ENCODE measurements at regions not wholly inside any gene's neighbourhood (a gene's known extent, or its start where the extent isn't known, plus 50 kb on each side); places are given as distances from the start of the nearest gene placed in this dataset.
"Not testable (repeated sequence)": the region's sequence is repeated elsewhere in the genome, so short reads cannot be mapped to it uniquely, and the experiment has no call there.

GRCh38 chr5:101080462-101081240 is 177.6 kb upstream of the ST8SIA4 start:
- intact Hi-C loops (cut with DNase I; ENCODE audit: low total_unique reads): no loop called here
- no peak for TF ChIP-seq POLR2A (IDR thresholded peaks at IDR 0.05)
- TF ChIP-seq CTCF (IDR thresholded peaks at IDR 0.05): no peak
- 51 to 55% methylated on average over 5 of the region's 5 CpGs for WGBS, 2 donors
- no peak overlapping the region for H3K4me3 ChIP-seq (ENCODE audit: low read depth, poor library complexity, severe bottlenecking)
- DNase-seq (ENCODE audit: low spot score in 2 of 2): no peak

DNA sequence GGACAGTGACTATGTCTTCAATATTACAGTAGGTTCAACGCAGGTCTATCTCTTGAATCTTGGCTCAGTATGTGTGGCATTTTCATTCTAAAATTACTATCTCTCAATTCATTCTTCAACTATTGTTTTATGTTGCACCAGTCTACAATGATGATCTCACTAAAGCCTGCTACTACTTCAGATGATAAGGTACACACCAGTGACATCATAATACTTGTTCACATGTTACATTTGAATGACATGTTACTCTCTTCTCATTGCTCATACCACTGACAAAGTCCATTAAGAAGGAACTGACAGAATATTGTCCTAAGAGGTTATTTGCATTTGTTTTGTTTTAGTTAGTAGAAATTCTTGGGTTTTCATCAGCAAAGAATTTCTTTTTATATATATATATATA is 165.2 kb upstream of the ST8SIA4 start:
- intact Hi-C loops (cut with DNase I; ENCODE audit: low total_unique reads): no loop called here
- no peak for TF ChIP-seq CTCF (IDR thresholded peaks at IDR 0.05)
- TF ChIP-seq POLR2A (IDR thresholded peaks at IDR 0.05): no peak

GRCh38 chr5:101067429-101067828 is 164.3 kb upstream of the ST8SIA4 start:
- intact Hi-C loops (cut with DNase I; ENCODE audit: low total_unique reads): no loop called here
- H3K4me3 ChIP-seq (ENCODE audit: low read depth, poor library complexity, severe bottlenecking): no peak overlapping the region
- no peak for DNase-seq (ENCODE audit: low spot score in 2 of 2)
- 35 to 38% methylated on average over 4 of the region's 4 CpGs for WGBS, 2 donors
- no peak for TF ChIP-seq POLR2A (IDR thresholded peaks at IDR 0.05)
- TF ChIP-seq CTCF (IDR thresholded peaks at IDR 0.05): no peak

More for the DNA sequence above, 165.2 kb upstream of the ST8SIA4 start:
- H3K4me3 ChIP-seq (ENCODE audit: low read depth, poor library complexity, severe bottlenecking): no peak overlapping the region
- no peak for DNase-seq (ENCODE audit: low spot score in 2 of 2)
- WGBS, 2 donors: 89 to 91% methylated on average over 1 of the region's 1 CpG

DNA sequence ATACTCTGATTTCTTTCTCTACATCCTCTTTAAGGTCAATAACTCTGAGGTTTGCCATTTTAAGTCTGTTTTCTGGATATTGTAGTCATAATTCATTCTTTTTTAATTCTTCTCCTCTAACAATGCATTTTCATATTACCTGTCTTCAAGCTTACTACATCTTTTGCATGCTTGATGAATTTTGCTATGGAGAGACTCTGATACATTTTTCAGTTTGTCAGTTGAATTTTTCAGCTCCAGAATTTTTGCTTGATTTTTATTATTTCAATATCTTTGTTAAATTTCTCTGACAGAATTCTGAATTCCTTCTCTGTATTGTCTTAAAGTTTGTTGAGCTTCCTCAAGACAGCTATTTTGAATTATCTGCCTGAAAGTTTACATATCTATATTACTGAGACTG is 159.8 kb upstream of the ST8SIA4 start:
- TF ChIP-seq POLR2A (IDR thresholded peaks at IDR 0.05) (no peak), CTCF (IDR thresholded peaks at IDR 0.05) (no peak)
- no peak overlapping the region for H3K4me3 ChIP-seq (ENCODE audit: low read depth, poor library complexity, severe bottlenecking)
- intact Hi-C loops (cut with DNase I; ENCODE audit: low total_unique reads): no loop called here
- no peak for DNase-seq (ENCODE audit: low spot score in 2 of 2)

DNA sequence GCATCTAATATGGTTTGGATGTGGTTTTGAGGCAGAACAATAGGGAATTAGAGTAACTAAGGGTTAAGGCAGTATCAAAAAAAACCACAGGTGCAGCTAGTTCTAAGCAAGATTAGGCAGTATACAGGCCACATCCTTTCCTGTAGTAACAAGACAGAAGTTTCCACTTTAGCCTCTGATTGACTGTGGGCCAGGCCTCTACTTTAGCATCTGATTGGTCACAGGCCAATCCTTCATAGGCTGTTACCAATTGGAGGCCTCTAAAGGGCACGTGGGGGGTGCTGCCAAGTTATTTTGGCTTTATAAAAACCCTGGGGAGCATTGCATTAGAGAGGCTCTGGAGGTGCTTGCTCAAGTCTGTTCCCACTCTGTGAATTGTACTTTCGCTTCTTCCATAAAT is 144.1 kb upstream of the ST8SIA4 start:
- intact Hi-C loops (cut with DNase I; ENCODE audit: low total_unique reads): no loop called here
- TF ChIP-seq CTCF (IDR thresholded peaks at IDR 0.05) (no peak), POLR2A (IDR thresholded peaks at IDR 0.05) (no peak)
- WGBS, 2 donors: 57 to 68% methylated on average over 2 of the region's 2 CpGs
- no peak overlapping the region for H3K4me3 ChIP-seq (ENCODE audit: low read depth, poor library complexity, severe bottlenecking)
- DNase-seq (ENCODE audit: low spot score in 2 of 2): no peak

GRCh38 chr5:101045689-101046088 is 142.6 kb upstream of the ST8SIA4 start:
- intact Hi-C loops (cut with DNase I; ENCODE audit: low total_unique reads): no loop called here
- H3K4me3 ChIP-seq (ENCODE audit: low read depth, poor library complexity, severe bottlenecking): no peak overlapping the region
- TF ChIP-seq POLR2A (IDR thresholded peaks at IDR 0.05): no peak
- no peak for TF ChIP-seq CTCF (IDR thresholded peaks at IDR 0.05)
- no peak for DNase-seq (ENCODE audit: low spot score in 2 of 2)
- WGBS, 2 donors: 74% methylated on average over 3 of the region's 3 CpGs

- intact Hi-C loops (cut with DNase I; ENCODE audit: low total_unique reads); DNase-seq (ENCODE audit: low spot score in 2 of 2); H3K4me3 ChIP-seq (ENCODE audit: low read depth, poor library complexity, severe bottlenecking): not testable (repeated sequence)
Observed at GRCh38 chr5:101040002-101040401, 136.9 kb upstream of the ST8SIA4 start.
